Endometrial microvascular endothelial cells (primary cell): ENCODE measurements at regions not wholly inside any gene's neighbourhood (a gene's known extent, or its start where the extent isn't known, plus 50 kb on each side); places are given as distances from the start of the nearest gene placed in this dataset.
"Not testable (repeated sequence)": the region's sequence is repeated elsewhere in the genome, so short reads cannot be mapped to it uniquely, and the experiment has no call there.

Experiments used
- in situ Hi-C: cut with HindIII; loops from 2 replicates; pipeline ENCODE4 v1.10.0; 2017; ENCODE audit warnings: low sequenced_read_pairs, low pct_unique_long_range_greater_than_20kb; ENCODE audit errors: inconsistent ontology term

- in situ Hi-C loops, result no loop called here
These were observed 227.8 kb downstream of the KATNAL1 start for GRCh38 chr13:30079501-30079900.

- in situ Hi-C loops, result no loop called here
These were observed 227.6 kb upstream of the UBL3 start for GRCh38 chr13:30078059-30078458.

- in situ Hi-C loops, result no loop called here
These were observed 226.9 kb upstream of the UBL3 start for GRCh38 chr13:30077240-30077735.

- in situ Hi-C loops, result no loop called here
These were observed 224.7 kb upstream of the UBL3 start for GRCh38 chr13:30074955-30075614.

GRCh38 chr13:30074431-30074830, 224.0 kb upstream of the UBL3 start:
- in situ Hi-C loops, result no loop called here

GRCh38 chr13:30072818-30073186, 222.4 kb upstream of the UBL3 start:
- in situ Hi-C loops, result no loop called here

- in situ Hi-C loops, result no loop called here
These were observed 221.8 kb upstream of the UBL3 start for GRCh38 chr13:30071969-30072817.

- in situ Hi-C loops, result no loop called here
These were observed 214.8 kb upstream of the UBL3 start for GRCh38 chr13:30065181-30065580.

GRCh38 chr13:30063892-30064291, 213.5 kb upstream of the UBL3 start:
- in situ Hi-C loops, result no loop called here

GRCh38 chr13:30061217-30061616, 210.8 kb upstream of the UBL3 start:
- in situ Hi-C loops, result no loop called here

GRCh38 chr13:30058429-30058828, 208.0 kb upstream of the UBL3 start:
- in situ Hi-C loops, result no loop called here

GRCh38 chr13:30054546-30054945, 204.1 kb upstream of the UBL3 start:
- in situ Hi-C loops, result not testable (repeated sequence)

- in situ Hi-C loops, result no loop called here
These were observed 203.5 kb upstream of the UBL3 start for GRCh38 chr13:30053939-30054338.

- in situ Hi-C loops, result no loop called here
These were observed 201.7 kb upstream of the UBL3 start for GRCh38 chr13:30052120-30052519.

- in situ Hi-C loops, result no loop called here
These were observed 201.2 kb upstream of the UBL3 start for GRCh38 chr13:30051531-30052060.

GRCh38 chr13:30049692-30050091, 199.3 kb upstream of the UBL3 start:
- in situ Hi-C loops, result no loop called here

- in situ Hi-C loops, result no loop called here
These were observed 196.9 kb upstream of the UBL3 start for GRCh38 chr13:30047154-30047874.

GRCh38 chr13:30045916-30046704, 195.7 kb upstream of the UBL3 start:
- in situ Hi-C loops, result no loop called here

GRCh38 chr13:30044932-30045331, 194.5 kb upstream of the UBL3 start:
- in situ Hi-C loops, result no loop called here
